ENCODE measurements at regions not wholly inside any gene's neighbourhood (a gene's known extent, or its start where the extent isn't known, plus 50 kb on each side); places are given as distances from the start of the nearest gene placed in this dataset.

DNA sequence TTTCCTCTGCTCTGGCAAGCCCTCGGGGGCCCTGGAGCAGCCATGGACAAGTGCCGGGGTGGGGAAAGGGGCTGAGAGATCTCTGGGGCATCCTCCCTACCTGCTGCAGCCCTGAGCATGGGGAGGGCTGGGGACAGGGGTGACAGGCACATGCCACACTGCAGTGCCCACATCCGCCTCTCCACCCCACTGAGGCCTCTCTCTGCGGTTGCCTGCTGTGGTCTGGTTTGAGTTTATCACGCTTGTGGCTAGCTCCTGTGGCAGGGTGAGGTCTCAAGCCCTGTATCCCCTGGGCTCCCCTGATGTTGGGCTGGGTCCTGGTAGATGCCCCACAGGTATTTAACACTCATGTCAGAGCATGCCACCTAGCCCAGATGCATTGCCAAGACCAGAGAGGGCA lies 52.9 kb upstream of the MLN start:
- peak overlapping the region in 1 of 2 experiments; percentile 21; a peak in 1 of 6 replicates for H3K27ac ChIP-seq
- peaks cover 7% of the 10 kb centered on the region for H3K4me1 ChIP-seq
- FAIRE-seq (no peak), ATAC-seq (no peak), DNase-seq (ENCODE audit: low read depth in 1 of 2, low spot score in 1 of 2) (no peak)
- 100% methylated on average over 2 of the region's 5 CpGs for WGBS (ENCODE audit: missing lambda C conversion rate)
- TF ChIP-seq, protein P1, sequence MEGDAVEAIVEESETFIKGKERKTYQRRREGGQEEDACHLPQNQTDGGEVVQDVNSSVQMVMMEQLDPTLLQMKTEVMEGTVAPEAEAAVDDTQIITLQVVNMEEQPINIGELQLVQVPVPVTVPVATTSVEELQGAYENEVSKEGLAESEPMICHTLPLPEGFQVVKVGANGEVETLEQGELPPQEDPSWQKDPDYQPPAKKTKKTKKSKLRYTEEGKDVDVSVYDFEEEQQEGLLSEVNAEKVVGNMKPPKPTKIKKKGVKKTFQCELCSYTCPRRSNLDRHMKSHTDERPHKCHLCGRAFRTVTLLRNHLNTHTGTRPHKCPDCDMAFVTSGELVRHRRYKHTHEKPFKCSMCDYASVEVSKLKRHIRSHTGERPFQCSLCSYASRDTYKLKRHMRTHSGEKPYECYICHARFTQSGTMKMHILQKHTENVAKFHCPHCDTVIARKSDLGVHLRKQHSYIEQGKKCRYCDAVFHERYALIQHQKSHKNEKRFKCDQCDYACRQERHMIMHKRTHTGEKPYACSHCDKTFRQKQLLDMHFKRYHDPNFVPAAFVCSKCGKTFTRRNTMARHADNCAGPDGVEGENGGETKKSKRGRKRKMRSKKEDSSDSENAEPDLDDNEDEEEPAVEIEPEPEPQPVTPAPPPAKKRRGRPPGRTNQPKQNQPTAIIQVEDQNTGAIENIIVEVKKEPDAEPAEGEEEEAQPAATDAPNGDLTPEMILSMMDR (IDR thresholded peaks at IDR 0.05) = no peak
- TF ChIP-seq RAD21 (conservative IDR thresholded peaks at IDR 0.05 in 1 of 2, IDR thresholded peaks at IDR 0.05 in 1 of 2) = no peak
- no peak for TF ChIP-seq BHLHE40 (IDR thresholded peaks at IDR 0.05; ENCODE audit: low read depth, low read length)
- no peak for TF ChIP-seq NR3C1 (IDR thresholded peaks at IDR 0.05)
- no peaks in the 10 kb centered on the region for H3K9me3 ChIP-seq
- H3K4me3 ChIP-seq = no peak overlapping the region
- POLR2A ChIA-PET = no interaction called here
- H3K4me2 ChIP-seq = no peak overlapping the region
- CTCF ChIA-PET = interaction anchor here (1.2 kb wide), 2 partner anchors 12 to 85 kb away, joined by 3 to 4 read pairs; no protein-coding TSS in a partner anchor

DNA sequence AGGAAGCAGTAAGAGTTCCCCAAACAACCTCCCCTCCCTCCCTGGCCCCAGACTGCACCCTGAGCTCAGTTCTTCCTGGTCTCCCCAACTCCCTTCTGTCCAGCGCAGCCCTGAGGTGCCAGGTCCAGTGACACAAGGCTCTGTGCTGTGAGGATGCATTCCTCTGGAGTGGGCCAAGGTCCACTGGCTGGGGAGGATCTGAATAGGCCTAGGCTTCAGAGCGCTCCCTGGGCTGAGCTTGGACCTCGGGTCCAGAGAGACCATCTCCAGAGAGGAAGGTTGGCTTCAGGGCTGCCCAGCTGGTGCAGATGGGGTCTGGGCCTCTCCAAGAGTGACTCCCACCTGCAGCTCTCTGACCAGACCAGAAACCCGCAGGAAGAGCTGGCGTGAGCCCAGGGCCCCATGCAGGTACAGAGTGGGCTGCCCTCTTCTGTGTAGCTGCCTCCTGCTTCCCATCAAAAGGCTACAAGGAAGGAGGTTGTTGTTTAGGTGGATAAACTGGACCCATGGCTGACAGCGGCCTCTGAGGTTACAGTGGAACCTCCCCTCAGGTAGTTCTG lies 52.3 kb upstream of the MLN start:
- no peak for ATAC-seq
- peaks cover 12% of the 10 kb centered on the region for H3K4me1 ChIP-seq
- CTCF ChIA-PET = interaction anchor here (1.2 kb wide), 3 partner anchors 12 to 85 kb away, joined by 3 to 6 read pairs (median 4); no protein-coding TSS in a partner anchor
- no peaks in the 10 kb centered on the region for H3K9me3 ChIP-seq
- no peak for TF ChIP-seq MYC (IDR thresholded peaks at IDR 0.05; ENCODE audit: borderline replicate concordance, low read length)
- TF ChIP-seq, protein P2, sequence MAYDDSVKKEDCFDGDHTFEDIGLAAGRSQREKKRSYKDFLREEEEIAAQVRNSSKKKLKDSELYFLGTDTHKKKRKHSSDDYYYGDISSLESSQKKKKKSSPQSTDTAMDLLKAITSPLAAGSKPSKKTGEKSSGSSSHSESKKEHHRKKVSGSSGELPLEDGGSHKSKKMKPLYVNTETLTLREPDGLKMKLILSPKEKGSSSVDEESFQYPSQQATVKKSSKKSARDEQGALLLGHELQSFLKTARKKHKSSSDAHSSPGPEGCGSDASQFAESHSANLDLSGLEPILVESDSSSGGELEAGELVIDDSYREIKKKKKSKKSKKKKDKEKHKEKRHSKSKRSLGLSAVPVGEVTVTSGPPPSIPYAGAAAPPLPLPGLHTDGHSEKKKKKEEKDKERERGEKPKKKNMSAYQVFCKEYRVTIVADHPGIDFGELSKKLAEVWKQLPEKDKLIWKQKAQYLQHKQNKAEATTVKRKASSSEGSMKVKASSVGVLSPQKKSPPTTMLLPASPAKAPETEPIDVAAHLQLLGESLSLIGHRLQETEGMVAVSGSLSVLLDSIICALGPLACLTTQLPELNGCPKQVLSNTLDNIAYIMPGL (CRISPR knock-in tag; IDR thresholded peaks at IDR 0.05; ENCODE audit: borderline replicate concordance) = no peak
- no peak for TF ChIP-seq POLR2A (IDR thresholded peaks at IDR 0.05; ENCODE audit: low read length)
- no peak for TF ChIP-seq SMC3 (IDR thresholded peaks at IDR 0.05)
- TF ChIP-seq CHD2 (IDR thresholded peaks at IDR 0.05; ENCODE audit: low read length, partially characterized antibody) = no peak
- no peak for TF ChIP-seq MAZ (IDR thresholded peaks at IDR 0.05; ENCODE audit: borderline replicate concordance, low read depth, low read length)
- no peak for TF ChIP-seq NFE2L2 (conservative IDR thresholded peaks at IDR 0.05; ENCODE audit: low read length)
- no peak for TF ChIP-seq SREBF2 (IDR thresholded peaks at IDR 0.05)
- TF ChIP-seq CBX8 (IDR thresholded peaks at IDR 0.05) = no peak
- TF ChIP-seq FOSB (CRISPR knock-in tag; IDR thresholded peaks at IDR 0.05) = no peak
- no peak for TF ChIP-seq ESRRA (IDR thresholded peaks at IDR 0.05; ENCODE audit: borderline replicate concordance, low read length)
- TF ChIP-seq, protein P3, sequence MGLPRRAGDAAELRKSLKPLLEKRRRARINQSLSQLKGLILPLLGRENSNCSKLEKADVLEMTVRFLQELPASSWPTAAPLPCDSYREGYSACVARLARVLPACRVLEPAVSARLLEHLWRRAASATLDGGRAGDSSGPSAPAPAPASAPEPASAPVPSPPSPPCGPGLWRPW (IDR thresholded peaks at IDR 0.05) = no peak
- TF ChIP-seq ZSCAN20 (CRISPR knock-in tag; IDR thresholded peaks at IDR 0.05) = no peak
- TF ChIP-seq, protein P4, sequence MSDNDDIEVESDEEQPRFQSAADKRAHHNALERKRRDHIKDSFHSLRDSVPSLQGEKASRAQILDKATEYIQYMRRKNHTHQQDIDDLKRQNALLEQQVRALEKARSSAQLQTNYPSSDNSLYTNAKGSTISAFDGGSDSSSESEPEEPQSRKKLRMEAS (IDR thresholded peaks at IDR 0.05) = no peak
- POLR2A ChIA-PET = no interaction called here
- peak overlapping the region in 1 of 2 experiments; percentile 21; a peak in 1 of 6 replicates for H3K27ac ChIP-seq
- no peak for DNase-seq (ENCODE audit: low read depth in 1 of 2, low spot score in 1 of 2)
- FAIRE-seq = no peak
- 78% methylated on average over 3 of the region's 6 CpGs for WGBS (ENCODE audit: missing lambda C conversion rate)
- no peak overlapping the region for H3K4me2 ChIP-seq
- H3K4me3 ChIP-seq = no peak overlapping the region

DNA sequence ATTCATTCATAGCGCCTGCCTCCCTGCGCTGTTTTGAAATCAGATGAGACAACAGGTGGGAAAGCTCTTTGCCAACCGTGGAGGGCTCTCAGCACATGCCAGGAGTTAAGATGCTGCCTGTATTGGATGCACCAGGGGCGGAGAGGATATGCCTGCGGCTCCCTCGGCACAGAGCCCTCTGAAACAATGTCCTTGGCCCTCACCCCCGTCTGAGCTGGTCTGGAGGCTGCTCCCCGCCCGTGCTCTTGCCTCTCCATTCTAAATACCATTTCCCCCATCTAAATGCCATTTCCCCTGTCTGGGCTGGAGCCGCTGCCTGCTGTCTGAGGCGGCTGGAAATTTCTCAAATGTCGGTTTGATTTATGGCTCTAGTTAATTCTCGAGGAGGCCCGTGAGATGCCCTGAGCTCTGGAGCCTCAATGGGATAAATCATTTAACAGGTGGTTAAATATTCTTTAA lies 50.8 kb upstream of the MLN start:
- ChIA-PET POLR2A (no interaction called here), CTCF (interaction anchor here (0.9 to 7.0 kb wide), 4 partner anchors 9 to 172 kb away, joined by 3 to 32 read pairs (median 5); no protein-coding TSS in a partner anchor)
- WGBS (ENCODE audit: missing lambda C conversion rate) = 68% methylated on average over 8 of the region's 14 CpGs
- H3K4me2 ChIP-seq = no peak overlapping the region
- H3K9me3 ChIP-seq = no peaks in the 10 kb centered on the region
- FAIRE-seq (no peak), ATAC-seq (no peak), DNase-seq (ENCODE audit: low read depth in 1 of 2, low spot score in 1 of 2) (no peak)
- H3K4me1 ChIP-seq = peaks cover 15% of the 10 kb centered on the region
- H3K4me3 ChIP-seq = no peak overlapping the region
- H3K27ac ChIP-seq = no peak overlapping the region
- TF ChIP-seq RARB (CRISPR knock-in tag; IDR thresholded peaks at IDR 0.05) (no peak), FOXS1 (CRISPR knock-in tag; IDR thresholded peaks at IDR 0.05) (no peak), FOSB (CRISPR knock-in tag; IDR thresholded peaks at IDR 0.05) (no peak), RNF2 (IDR thresholded peaks at IDR 0.05; ENCODE audit: borderline replicate concordance, low read depth) (no peak), CEBPB (IDR thresholded peaks at IDR 0.05) (no peak), CBX8 (IDR thresholded peaks at IDR 0.05) (no peak), NPAS2 (CRISPR knock-in tag; IDR thresholded peaks at IDR 0.05; ENCODE audit: borderline replicate concordance) (no peak), POLR2AphosphoS2 (conservative IDR thresholded peaks at IDR 0.05; ENCODE audit: low read length) (no peak), ESRRA (IDR thresholded peaks at IDR 0.05; ENCODE audit: borderline replicate concordance, low read length) (no peak), POLR2A (IDR thresholded peaks at IDR 0.05; ENCODE audit: low read length) (no peak), HOXA7 (CRISPR knock-in tag; IDR thresholded peaks at IDR 0.05) (no peak), PHF8 (IDR thresholded peaks at IDR 0.05; ENCODE audit: borderline replicate concordance, low read depth) (no peak), HDAC2 (IDR thresholded peaks at IDR 0.05) (no peak), TP53 (CRISPR knock-in tag; IDR thresholded peaks at IDR 0.05) (no peak)
- TF ChIP-seq, protein P5, sequence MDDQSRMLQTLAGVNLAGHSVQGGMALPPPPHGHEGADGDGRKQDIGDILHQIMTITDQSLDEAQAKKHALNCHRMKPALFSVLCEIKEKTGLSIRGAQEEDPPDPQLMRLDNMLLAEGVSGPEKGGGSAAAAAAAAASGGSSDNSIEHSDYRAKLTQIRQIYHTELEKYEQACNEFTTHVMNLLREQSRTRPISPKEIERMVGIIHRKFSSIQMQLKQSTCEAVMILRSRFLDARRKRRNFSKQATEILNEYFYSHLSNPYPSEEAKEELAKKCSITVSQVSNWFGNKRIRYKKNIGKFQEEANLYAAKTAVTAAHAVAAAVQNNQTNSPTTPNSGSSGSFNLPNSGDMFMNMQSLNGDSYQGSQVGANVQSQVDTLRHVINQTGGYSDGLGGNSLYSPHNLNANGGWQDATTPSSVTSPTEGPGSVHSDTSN (IDR thresholded peaks at IDR 0.05) = no peak
- TF ChIP-seq, protein P6, sequence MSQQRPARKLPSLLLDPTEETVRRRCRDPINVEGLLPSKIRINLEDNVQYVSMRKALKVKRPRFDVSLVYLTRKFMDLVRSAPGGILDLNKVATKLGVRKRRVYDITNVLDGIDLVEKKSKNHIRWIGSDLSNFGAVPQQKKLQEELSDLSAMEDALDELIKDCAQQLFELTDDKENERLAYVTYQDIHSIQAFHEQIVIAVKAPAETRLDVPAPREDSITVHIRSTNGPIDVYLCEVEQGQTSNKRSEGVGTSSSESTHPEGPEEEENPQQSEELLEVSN (IDR thresholded peaks at IDR 0.05; ENCODE audit: borderline replicate concordance, low read depth) = no peak

All from A549 (cell line).